SK-MEL-5 (cell line): ENCODE measurements at regions not wholly inside any gene's neighbourhood (a gene's known extent, or its start where the extent isn't known, plus 50 kb on each side); places are given as distances from the start of the nearest gene placed in this dataset.

ENCODE experiments used
- DNase-seq: peaks from one replicate; pipeline ENCODE4 v3.0.0-alpha.2; 2016; ENCODE audit warnings: low read depth, low spot score
- in situ Hi-C: cut with HindIII; loops from 2 replicates; pipeline ENCODE4 v1.10.0; 2016; ENCODE audit warnings: low sequenced_read_pairs, high pct_unique_total_duplicates, low pct_unique_long_range_greater_than_20kb

DNA sequence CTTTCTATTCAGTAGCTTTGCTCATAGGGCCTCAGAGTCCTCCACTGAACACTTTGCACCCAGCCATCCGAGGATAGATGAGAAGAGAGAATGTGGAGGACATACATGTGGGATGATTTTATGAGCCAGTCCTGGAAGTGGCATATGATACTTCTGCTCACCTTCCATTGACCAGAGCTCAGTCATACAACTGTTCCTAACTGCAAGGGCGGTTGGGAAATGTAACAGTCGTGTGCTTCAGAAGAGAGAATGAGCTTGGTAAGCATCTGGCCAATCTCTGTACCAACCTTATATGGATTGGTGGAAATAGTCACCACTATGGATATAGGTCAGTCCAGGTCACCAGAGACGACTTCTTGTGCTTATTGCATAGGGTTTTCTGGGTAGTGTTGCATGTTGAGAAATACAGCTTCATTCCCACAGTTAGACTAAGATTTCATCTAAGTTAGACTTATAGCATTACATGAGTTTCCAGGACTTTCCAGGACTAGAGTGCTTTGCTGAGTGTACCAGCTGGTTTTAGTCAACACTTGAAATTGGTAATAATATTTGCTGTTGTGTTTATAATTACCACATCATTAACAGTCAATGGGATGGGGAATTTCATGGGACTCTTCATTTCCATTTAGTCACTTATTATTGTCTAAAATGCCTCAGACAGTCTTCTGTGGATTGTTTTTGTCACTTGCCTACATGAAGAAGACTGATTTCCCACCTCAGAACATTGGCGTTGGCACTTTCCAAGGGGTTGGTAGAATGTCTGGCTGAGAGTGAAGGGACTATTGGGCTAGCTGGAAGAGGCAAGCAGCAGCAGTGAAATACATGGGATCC lies 214.5 kb upstream of the ROPN1 start:
- DNase-seq, result no peak
- in situ Hi-C loops, result no loop called here

DNA sequence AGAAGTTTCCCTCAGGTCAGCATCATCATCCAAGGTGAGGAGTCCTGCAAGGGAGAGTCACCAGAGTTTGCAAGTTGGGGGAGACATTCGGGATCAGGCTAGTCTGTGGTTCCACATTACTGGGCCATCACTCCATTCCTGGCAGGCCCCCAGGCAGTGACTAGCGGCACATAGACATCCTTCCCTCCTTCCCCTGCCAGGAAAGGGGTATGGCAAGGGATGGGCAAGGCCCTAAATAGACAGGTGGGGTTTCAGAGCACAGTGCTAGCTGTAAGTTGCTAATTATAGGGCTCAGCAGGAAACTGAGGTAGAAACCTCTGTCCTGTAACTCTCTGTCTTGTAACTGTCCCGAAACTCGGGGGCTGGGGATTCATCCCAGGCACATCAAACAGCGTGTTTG lies 215.2 kb upstream of the ROPN1 start:
- in situ Hi-C loops, result no loop called here
- no peak for DNase-seq

DNA sequence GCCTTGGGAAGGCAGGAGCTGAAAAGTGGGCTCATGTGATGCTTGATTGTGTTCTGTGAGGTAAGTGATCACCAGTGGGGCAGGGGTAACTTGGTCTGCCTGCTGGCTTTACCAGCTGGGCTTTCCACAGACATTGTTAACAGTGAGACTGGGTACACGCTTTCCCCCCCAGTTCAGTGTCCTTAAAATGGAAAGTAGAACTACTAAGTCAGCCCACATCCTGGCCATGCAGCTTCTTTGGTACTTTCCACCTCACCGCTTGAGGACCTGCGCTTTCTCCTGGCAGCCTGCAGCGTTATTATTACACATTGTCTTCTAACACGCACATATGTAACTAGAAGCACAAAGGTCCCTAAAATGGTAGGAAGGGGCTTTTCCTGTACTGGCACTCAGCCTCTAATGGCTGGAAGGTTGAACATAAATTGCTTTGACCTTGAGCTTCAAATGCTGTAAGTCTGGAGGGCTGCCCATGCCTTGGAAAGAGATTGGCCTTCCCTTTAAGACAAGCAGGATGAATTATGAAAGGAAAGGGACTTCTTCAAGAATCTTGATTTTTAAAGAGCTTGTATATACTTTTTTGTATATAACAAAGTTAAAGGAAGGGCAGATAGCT lies 216.1 kb upstream of the ROPN1 start:
- DNase-seq, result no peak
- in situ Hi-C loops, result no loop called here

DNA sequence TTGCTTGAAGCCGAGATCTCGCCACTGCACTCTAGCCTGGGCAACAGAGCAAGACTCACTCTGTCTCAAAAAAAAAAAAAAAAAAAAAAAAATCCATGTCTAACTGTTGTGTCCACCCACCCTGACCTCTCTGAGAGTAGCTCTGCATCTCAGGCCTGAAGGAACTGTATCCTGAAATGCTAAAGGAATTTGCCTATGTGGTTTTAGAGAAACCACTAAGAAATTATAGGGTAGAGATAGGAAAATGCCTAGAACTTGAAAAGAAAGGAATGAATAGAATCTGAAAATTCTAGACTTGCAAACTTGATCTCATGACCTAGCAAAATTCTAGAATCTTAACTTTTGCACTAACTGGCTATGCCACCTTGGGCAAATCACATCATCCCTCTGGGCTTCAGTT lies 217.5 kb upstream of the ROPN1 start:
- in situ Hi-C loops, result no loop called here
- no peak for DNase-seq

DNA sequence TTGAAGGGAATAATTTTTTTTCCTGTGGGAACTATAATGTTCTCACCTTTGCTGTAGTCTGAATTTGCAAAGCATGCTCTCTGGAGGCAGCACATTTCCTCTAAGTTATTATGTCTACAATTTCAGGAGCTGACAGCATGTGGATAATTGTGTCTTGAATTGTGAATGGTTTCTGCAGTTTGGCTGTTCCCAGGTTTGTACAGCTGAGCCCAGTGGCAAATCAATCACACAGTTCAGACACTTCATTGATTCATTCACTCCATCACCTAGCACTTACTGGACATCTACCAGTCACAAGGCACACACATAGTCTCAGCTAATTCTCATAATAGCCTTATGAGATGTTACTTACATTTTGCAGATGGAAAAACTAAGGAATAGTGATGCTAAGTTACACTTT lies 219.0 kb upstream of the ROPN1 start:
- in situ Hi-C loops, result no loop called here
- DNase-seq, result no peak

DNA sequence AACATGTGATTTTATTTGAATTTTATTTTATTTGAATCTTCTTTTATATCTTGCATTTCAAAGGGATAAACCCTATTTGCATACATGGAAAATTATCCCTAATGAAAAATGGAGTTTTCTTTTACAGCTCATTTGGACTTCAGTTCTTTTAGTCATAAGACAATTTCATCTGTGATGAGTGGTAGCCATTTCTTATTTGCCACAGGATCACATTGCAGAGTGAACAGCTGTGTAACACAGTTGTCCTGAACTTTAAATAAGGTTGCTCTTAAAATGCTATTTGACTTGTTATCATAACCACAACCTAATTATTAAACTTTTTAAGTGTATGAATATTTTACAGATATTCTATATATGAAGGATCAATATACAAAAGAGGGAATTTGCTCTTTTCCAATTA lies 221.7 kb upstream of the ROPN1 start:
- in situ Hi-C loops, result no loop called here
- no peak for DNase-seq

DNA sequence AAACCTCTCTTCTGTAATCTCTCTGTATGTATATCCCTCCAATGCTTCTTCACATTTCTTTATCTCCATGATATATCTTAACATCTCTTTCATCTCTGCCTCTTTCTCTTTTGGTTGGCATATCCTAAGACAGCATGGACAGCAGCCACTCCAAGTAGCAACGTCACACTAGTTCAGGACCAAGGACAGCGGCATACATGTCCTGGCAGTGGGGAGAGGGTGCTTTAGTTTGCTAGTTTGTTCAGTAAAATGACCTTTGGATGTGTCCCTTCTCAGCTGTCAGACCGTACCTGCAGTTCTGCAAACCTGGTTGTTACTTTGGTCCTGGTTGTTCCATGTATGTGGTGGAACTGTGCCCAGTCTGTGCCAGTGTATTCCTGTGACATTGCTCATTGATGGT lies 225.6 kb upstream of the ROPN1 start:
- DNase-seq, result peak; percentile 48
- in situ Hi-C loops, result no loop called here

DNA sequence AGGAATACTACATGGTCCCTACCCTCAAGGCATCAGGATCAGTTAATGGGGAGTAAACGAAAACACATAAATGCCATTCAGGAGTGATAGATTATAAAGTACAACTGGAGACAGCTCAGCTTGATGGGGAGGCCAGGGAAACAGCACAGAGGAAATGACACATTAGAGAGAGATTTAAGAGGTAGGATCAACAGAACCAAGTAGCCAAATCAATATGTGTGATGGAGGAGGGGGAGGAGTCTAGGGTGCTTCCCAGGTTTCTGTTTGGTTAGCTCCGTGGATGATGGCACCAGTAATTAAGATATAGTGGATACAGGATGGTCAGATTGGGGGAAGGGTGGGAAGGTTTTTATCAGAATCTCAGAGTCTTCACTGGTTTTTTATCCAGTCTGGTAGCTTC lies 229.5 kb upstream of the ROPN1 start:
- DNase-seq, result no peak
- in situ Hi-C loops, result no loop called here

DNA sequence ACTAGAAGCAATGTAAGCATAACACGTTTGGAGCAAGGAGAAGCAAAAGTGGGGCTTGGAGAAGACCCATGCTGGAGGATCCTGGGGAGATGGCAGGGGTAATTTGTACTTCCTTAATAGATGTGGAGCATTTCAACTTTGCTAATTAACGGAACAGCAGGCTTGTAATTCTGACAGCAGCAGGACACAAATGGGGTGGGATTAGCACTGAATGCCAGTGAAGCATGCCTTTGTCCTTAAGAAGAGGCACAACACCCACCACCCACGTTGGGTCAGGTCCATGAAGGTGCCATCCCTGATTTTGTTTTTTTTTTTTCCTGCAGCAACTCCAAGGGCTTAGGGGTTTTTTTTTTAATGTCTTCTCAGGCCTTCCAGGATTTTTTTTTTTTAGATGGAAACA lies 231.9 kb upstream of the ROPN1 start:
- in situ Hi-C loops, result no loop called here
- no peak for DNase-seq

DNA sequence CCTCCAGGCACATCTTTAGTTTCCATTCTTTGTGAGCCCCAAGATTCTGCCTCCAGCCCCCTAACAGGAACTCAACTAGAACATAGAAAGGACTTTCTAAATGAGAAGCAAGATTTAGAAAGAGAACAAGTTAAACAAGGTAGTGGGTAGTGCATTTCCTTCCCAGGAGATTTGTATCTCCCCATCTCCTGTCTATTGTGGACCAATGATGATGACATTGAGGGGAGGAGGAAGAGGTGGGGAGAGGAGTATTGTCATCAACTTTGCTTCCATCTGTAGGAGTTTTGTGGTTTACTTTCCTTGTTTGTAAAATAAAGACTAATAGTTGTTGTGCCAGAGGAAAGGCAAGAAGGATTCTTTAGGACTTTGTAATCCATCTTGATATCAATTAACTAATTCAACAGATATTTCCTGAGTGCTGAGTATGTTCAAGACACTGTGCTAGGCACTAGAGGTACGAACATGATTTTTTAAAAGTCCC lies 235.3 kb upstream of the ROPN1 start:
- no peak for DNase-seq
- in situ Hi-C loops, result no loop called here

DNA sequence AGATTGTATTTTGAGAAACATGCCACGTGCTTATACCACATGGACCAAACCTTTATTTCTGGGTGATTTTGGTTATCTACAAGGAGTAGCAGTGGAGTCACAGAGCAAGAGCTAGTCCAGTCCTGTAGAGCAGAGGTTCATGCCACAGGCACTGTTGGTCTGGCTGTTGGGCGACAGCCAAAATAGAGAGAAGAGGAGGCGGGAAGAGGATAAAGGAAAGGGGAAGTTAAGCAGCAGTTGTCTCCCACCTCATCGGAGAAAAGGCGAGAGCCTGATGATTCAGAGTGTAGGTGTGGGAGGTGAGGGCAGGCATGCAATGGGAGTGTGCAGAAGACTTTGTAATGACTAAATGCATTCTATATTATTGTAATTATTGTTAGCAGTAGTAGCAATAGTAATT lies 237.5 kb upstream of the ROPN1 start:
- no peak for DNase-seq
- in situ Hi-C loops, result no loop called here

DNA sequence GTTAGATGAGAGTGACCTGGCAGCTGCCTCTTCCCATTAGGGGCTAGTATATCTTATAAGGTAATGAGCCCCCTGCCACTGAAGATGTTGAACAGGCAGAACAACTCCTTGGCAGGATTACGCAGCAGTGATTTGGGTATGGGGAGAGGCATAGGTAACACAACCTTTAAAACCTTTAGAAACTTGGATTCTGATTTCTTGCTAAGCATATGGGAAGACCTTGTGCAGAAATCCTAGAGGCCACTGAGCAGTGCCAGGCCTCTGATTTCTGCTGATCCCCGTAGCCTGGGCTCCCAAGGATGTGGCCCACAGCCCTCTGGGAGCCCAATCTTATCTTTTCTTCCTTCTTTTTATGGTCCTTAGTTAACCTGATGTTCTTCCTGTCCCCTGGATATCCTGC lies 237.9 kb upstream of the ROPN1 start:
- in situ Hi-C loops, result no loop called here
- DNase-seq, result no peak

DNA sequence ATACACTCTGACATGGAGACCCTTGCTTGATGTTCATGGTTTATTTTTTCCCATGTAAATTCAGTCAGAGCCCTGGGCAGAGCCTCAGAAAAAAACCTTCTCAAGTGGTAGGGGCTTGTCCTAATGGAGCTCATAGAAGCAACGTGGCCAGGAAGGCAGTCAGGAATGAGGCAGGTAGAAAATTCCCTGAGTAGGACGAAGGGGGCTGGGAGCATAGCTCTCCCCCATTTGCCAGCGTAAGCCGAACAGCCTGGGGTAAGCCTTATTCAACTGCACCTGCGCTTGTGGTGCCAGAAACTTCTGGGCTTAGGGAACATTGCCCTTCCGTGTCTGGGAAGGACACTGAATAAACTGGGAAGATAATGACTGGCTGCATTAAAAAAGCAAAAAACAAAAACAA lies 238.5 kb upstream of the ROPN1 start:
- DNase-seq, result no peak
- in situ Hi-C loops, result no loop called here

DNA sequence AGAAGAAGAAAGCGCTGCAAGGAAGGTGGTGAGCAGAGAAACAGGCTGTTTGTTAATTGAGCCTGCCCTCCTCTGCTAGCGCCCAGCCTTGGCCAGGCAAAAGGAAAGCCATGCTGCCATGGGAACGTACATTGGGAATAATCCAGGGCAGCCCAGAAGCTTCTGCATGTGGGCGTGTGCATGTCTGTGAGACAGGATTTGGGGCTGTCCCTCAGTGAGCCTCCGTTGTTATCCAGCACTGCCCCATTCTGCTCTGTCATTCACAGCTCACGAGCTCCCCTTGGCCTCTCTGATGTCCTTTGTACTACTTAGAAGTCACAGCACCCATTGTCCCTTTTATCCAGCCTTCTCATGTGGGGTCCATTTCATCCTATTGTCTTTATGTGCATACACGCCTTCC lies 239.1 kb upstream of the ROPN1 start:
- peak; percentile 1 for DNase-seq
- in situ Hi-C loops, result no loop called here

DNA sequence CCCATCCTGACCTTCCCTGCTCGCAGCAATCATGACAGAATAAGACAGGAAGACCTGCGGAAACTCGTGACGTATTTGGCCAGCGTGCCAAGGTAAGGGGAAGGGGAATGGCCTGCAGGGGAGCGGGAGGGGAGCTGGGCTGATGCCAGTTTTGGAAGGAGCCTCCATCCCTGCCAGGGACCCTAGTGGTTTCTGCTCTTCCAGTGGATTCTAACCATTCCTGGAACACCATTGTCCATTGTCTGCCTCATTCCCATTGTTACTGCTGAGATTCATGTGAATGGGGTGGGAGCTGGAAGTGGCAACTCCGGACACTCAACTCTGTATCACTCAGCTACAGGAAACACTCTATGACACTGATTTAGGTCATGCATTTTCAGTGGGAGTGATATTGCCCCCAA lies 242.9 kb upstream of the ROPN1 start:
- in situ Hi-C loops, result no loop called here
- no peak for DNase-seq

DNA sequence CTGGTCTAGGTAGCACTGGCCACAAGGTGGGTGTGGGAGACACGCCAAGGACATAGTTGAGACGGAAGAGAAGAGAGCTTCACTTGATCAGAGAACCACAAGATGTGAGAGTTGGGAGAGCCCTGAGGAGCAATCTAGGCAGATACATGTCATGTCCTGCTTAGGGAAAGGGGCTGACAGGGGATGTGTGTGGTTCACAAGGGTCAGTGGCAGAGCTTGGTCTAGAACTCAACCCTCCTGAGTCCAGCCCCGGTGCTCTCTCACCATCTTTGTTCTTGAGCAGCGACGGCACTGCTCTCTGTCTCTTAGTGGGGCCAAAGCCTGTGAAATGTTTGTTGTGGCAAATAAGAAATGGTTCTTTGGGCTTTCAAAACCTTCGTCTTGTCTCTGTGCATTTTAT lies 243.5 kb upstream of the ROPN1 start:
- in situ Hi-C loops, result no loop called here
- DNase-seq, result no peak

DNA sequence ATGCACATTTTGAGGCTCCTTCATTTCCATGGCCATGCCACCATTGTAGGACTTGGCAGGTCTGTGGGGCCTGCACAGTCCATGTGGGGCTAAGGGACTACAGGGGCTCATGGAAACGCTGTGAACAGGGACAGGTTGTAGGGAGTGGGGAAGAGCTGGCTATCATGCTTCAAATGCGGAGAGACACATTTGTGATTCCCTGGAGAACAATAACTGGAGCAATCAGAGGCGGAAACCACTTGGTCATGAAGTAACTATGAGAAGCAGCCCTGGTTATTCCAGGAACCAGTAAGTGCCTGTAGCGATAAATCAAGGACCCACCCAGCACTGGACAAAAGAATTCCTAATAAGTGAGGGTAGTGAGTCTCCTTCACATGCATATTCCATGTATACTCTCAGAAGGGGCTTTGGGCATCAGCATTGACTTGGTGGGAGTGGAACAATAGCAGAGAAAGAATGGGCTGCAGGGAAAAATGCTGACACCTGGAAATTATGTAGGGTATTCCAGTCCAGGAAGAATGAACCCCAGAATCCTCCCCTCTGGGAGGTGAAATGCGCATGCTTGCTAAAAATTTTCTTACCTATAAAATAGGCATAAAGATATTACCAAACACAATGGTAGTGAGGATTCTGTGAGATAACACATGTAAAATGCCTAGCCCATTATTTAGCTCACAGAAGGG lies 251.4 kb upstream of the ROPN1 start:
- in situ Hi-C loops, result no loop called here

DNA sequence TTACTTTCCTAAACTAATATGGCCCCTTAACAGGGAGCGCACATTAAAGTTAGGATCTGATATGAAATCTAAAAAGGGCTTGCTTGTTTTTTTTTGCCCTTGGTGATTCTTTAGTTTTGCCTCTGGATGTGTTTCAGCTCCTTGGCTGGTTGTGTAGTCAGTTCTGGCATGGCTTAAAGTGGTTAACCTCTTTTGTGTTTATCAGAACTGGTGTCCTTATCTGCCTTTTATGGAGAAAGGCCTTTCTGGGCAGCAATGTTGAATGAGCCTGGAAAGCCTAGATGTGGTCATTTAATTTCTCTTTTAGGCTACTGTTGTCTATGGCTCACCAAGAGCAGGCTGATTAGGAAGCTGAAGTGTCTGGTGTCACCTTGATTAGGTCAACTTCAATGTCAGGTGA lies 254.5 kb upstream of the ROPN1 start:
- in situ Hi-C loops, result no loop called here

More for the DNA sequence above, 251.4 kb upstream of the ROPN1 start:
- no peak for DNase-seq

DNA sequence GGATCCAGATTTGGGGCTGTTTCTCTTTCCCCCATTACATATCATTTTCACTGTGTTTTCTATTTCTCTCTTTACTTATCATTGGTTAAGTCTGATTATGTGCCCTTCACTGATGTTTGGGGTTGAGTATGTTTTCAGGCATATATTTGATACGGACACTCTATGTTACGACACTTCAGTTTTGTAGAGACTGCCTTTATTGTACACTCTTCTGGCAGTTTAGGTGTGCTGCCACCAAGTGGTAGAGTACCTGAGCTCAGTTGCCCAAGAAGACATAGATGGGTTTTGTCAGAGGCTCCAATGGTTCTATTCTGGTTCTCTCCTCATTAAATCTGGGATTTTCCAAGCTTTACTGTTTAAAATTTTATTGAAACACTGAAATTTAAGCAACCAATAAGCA lies 255.0 kb upstream of the ROPN1 start:
- in situ Hi-C loops, result no loop called here
- peak; percentile 71 for DNase-seq

More for the DNA sequence above, 254.5 kb upstream of the ROPN1 start:
- no peak for DNase-seq
